ENCODE measurements at regions not wholly inside any gene's neighbourhood (a gene's known extent, or its start where the extent isn't known, plus 50 kb on each side); places are given as distances from the start of the nearest gene placed in this dataset.
"Not testable (repeated sequence)": the region's sequence is repeated elsewhere in the genome, so short reads cannot be mapped to it uniquely, and the experiment has no call there.

DNA sequence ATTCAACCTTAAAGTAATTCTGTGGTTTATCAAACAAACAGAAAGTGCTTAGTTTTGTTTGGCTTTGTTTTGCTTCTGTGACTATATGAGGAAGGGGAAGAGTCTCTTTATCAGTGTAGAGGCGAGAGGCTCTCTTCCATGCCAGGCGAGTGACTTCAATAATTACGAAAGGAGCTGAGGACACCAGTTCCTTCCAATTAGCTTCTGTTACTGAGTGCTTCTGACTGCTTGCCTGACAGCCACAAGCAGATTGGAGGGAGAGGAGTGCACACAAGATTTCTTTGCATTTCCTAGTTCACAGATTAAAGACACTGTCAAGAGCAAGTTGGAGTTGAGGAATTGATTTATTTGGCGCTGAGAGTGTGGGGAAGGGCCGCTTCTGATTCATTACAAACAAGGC, 1484.5 kb upstream of the TENM4 start (continued):
- TF ChIP-seq ATF2 (IDR thresholded peaks at IDR 0.05; ENCODE audit: low read length): no peak
- TF ChIP-seq CEBPB (IDR thresholded peaks at IDR 0.05; ENCODE audit: low read depth, low read length): no peak

DNA sequence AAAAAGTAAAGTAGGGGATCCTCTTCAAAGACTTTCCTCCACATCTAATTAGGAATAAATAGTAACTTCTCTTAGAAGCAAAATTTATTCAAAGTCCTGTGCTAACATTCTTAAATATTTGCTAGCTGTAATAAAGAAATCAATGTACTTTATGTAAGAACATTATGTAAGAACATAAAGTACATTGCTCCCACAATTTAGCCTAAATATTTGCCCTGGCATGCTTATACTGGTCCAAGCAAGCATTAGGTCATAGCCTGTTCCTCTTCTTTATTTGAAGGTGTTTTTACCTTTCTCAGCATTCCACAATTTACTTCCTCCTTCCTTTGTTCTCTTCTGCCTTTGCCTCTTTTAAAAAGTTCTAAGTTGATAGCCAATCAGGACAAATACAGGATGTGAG, 1480.5 kb upstream of the TENM4 start:
- H3K18ac ChIP-seq (ENCODE audit: extremely low read depth, low read length); H3K23me2 ChIP-seq (ENCODE audit: low read depth, low read length); H2BK15ac ChIP-seq (ENCODE audit: low read length); H3K23ac ChIP-seq (ENCODE audit: insufficient read length); POLR2A ChIA-PET (ENCODE audit: partially characterized antibody); H4K8ac ChIP-seq (ENCODE audit: extremely low read depth, insufficient read depth, low read length); H4K5ac ChIP-seq (ENCODE audit: insufficient read length, low read depth, low read length); H3K79me2 ChIP-seq (ENCODE audit: control insufficient read depth in 1 of 2, insufficient read depth in 2 of 2, low read length in 2 of 2); H2BK20ac ChIP-seq (ENCODE audit: low read length); H3K4me1 ChIP-seq (replicated peaks in 1 of 4; ENCODE audit: control insufficient read depth in 3 of 4, insufficient read depth in 4 of 4, low read length in 3 of 4); H2AFZ ChIP-seq (ENCODE audit: low read length); DNase-seq (ENCODE audit: low read depth in 1 of 2, low spot score in 2 of 2); H3K36me3 ChIP-seq (ENCODE audit: control insufficient read depth in 2 of 4, insufficient read depth in 4 of 4, low read length in 3 of 4); H3K56ac ChIP-seq (replicated peaks; ENCODE audit: insufficient read length, low read depth, low read length); H3K4me2 ChIP-seq (ENCODE audit: insufficient read depth in 1 of 2, low read depth in 2 of 2, low read length in 2 of 2); H3K27ac ChIP-seq (ENCODE audit: low read depth, low read length); H2BK5ac ChIP-seq (ENCODE audit: low read depth, low read length); H3K14ac ChIP-seq (ENCODE audit: insufficient read length); H3K9ac ChIP-seq (replicated peaks in 1 of 4; ENCODE audit: extremely low read depth in 1 of 4, low read depth in 3 of 4, low read length in 3 of 4); H3K9me3 ChIP-seq (ENCODE audit: insufficient read depth in 2 of 2, low read depth in 1 of 2, low read length in 1 of 2); H3K27me3 ChIP-seq (replicated peaks in 1 of 4; ENCODE audit: control insufficient read depth in 3 of 4, extremely low read depth in 1 of 4, insufficient read depth in 3 of 4, low read length in 3 of 4); H3K4ac ChIP-seq (replicated peaks; ENCODE audit: insufficient read length, low read depth, low read length); H4K20me1 ChIP-seq (replicated peaks in 1 of 2; ENCODE audit: control insufficient read depth in 1 of 2, insufficient read depth in 2 of 2, low read length in 2 of 2); H4K91ac ChIP-seq (replicated peaks; ENCODE audit: insufficient read length, low read length); H2BK120ac ChIP-seq (replicated peaks; ENCODE audit: low read depth, low read length); H2BK12ac ChIP-seq (ENCODE audit: low read depth, low read length); H2AK5ac ChIP-seq (ENCODE audit: low read depth, low read length); H3K4me3 ChIP-seq (ENCODE audit: extremely low read depth in 1 of 4, insufficient read depth in 2 of 4, low read depth in 3 of 4, low read length in 4 of 4); H3K79me1 ChIP-seq (ENCODE audit: low read depth, low read length); FAIRE-seq: not testable (repeated sequence)
- CTCF ChIA-PET (ENCODE audit: partially characterized antibody): interaction anchor here (3.1 kb wide), 1 partner anchor 11 kb away, joined by 11 read pairs; no protein-coding TSS in a partner anchor

Measured in H1 (cell line).